HUES6 (cell line): ENCODE measurements at regions not wholly inside any gene's neighbourhood (a gene's known extent, or its start where the extent isn't known, plus 50 kb on each side); places are given as distances from the start of the nearest gene placed in this dataset.

Source experiments
- H3K27ac ChIP-seq: 2 replicates; pipeline ENCODE4 v1.7.0; 2013; ENCODE audit warnings: low read depth, mild to moderate bottlenecking, low read length, inconsistent platforms
- H3K27me3 ChIP-seq: 2 replicates; pipeline ENCODE4 v1.6.1; 2013; ENCODE audit warnings: low read length; ENCODE audit not compliant: control insufficient read depth, insufficient read depth
- H3K36me3 ChIP-seq: 2 replicates; pipeline ENCODE4 v1.6.1; 2013; ENCODE audit warnings: low read length; ENCODE audit not compliant: control insufficient read depth, insufficient read depth
- H3K4me1 ChIP-seq: 2 replicates; pipeline ENCODE4 v1.6.1; 2013; ENCODE audit warnings: low read length; ENCODE audit not compliant: control insufficient read depth, insufficient read depth
- H3K4me3 ChIP-seq: 2 replicates; pipeline ENCODE4 v1.5.1; 2013; ENCODE audit warnings: low read depth, low read length
- H3K9ac ChIP-seq: one replicate; pipeline ENCODE4 v1.6.1; 2013; ENCODE audit warnings: mild to moderate bottlenecking, low read length
- H3K9me3 ChIP-seq: 2 replicates; pipeline ENCODE4 v1.6.1; 2013; ENCODE audit warnings: low read depth, low read length; ENCODE audit not compliant: control insufficient read depth, insufficient read depth

DNA sequence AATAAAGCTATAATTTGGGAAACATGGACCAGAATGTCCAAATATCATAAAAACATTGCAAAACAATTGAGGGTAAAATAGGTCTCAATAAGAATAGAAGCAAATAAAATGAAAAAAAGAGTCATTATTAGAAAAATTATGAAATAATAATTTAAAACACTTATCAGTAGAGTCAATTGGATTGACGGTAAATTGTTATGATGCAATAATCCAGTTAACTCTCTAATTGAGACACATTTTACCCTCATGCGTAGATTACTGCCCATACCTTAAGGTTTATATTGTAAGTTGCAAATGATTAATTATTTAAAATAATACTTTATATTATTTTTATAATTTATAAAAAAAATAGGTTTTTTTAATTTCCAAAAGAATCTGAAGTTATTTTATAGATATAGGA, 73.4 kb upstream of the POU1F1 start:
- H3K9ac ChIP-seq, result no peak overlapping the region
- H3K4me3 ChIP-seq, result no peak overlapping the region
- H3K27ac ChIP-seq, result no peak overlapping the region
- no peaks in the 10 kb centered on the region for H3K36me3 ChIP-seq
- no peaks in the 10 kb centered on the region for H3K4me1 ChIP-seq
- no peaks in the 10 kb centered on the region for H3K27me3 ChIP-seq
- H3K9me3 ChIP-seq, result 0 out of 2 replicates have a peak, but pooled peaks cover 3% of the 10 kb centered on the region

DNA sequence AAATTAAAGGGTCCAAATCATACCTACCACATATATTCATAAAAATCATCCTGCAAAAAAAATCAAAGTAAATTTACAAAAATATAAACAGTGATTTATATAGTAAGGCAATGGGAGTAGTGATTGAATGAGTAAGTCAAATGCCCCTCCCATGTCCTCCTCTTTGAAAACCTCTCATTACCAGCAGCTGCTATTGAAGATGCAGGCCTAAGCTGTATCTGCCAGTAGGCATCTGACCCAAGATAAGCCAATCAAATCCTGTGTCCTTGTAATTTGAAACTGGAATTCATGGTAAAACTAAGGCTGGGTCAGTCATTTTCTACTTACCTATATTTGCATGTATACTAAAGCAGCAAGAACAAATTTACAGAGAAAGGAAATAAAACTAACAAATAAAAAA, 60.4 kb upstream of the POU1F1 start:
- H3K9me3 ChIP-seq, result no peaks in the 10 kb centered on the region
- H3K27me3 ChIP-seq, result no peaks in the 10 kb centered on the region
- no peak overlapping the region for H3K27ac ChIP-seq
- H3K9ac ChIP-seq, result no peak overlapping the region
- no peak overlapping the region for H3K4me3 ChIP-seq
- H3K4me1 ChIP-seq, result no peaks in the 10 kb centered on the region
- no peaks in the 10 kb centered on the region for H3K36me3 ChIP-seq

DNA sequence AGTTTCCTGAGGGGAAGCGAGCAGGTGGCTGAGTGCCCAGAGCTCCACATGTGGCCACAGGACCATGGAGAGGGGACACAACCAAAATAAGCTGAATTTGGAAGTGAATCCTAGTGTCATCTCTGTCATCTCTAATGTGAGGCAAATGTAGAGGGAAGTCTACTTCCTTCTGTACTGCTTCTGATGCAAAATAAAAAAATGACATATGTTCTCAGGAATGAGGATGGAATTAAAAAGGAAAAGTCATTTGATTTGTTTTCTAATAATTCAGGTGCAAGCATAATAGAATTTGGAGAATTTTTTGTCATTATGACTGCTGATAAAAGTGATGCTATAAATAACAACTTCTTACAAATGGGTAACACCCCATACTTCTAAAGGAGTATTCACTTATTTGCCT, 59.5 kb upstream of the POU1F1 start:
- H3K27ac ChIP-seq, result no peak overlapping the region
- H3K9me3 ChIP-seq, result no peaks in the 10 kb centered on the region
- no peaks in the 10 kb centered on the region for H3K36me3 ChIP-seq
- no peak overlapping the region for H3K4me3 ChIP-seq
- H3K9ac ChIP-seq, result no peak overlapping the region
- H3K27me3 ChIP-seq, result no peaks in the 10 kb centered on the region
- H3K4me1 ChIP-seq, result no peaks in the 10 kb centered on the region

DNA sequence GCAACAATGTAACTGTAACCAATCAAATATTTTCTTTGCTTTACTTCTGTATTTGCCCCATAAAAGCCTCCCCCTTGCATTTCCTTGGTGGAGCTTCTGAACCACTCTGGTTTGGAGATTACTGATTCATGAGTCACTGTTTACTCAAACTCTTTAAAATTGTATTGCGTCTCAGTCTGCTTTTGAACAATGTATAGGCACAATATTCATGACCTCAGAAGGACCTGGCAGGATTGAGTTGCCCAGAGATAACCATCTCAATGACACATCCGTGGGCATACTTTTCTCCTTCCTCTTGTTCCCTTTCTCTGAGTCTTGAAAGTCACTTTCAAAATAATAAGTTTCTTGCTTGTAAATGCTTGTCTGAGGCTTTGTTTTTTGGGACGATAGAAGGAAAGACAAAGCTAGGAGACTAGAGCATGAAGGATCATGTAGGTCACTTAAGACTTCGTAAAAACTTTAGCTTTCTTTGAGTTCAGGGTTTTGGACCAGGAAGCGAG, 57.1 kb upstream of the POU1F1 start:
- Histone ChIP-seq H3K4me3 (no peak overlapping the region), H3K27ac (no peak overlapping the region), H3K9ac (no peak overlapping the region), H3K9me3 (no peaks in the 10 kb centered on the region), H3K36me3 (no peaks in the 10 kb centered on the region), H3K4me1 (no peaks in the 10 kb centered on the region), H3K27me3 (no peaks in the 10 kb centered on the region)

DNA sequence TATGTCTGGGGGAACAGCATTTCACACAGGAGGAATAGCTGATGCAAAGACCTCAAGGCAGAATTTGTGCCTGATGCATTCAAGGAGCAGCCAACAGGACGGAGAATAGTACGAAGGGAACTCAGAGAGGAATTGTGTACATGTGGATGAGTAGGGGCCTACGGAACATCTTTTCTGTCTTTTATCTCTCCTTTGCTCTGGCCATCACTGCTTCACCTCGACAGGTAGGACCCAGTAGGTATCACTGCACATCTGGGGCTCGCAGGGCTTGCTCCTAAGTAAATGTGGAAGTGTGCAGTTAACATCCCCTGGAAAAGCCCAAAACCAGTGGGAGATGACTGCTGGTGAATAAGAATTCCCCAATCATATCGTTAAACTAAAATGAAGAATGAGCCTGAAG, 56.4 kb upstream of the POU1F1 start:
- Histone ChIP-seq H3K9me3 (no peaks in the 10 kb centered on the region), H3K4me1 (no peaks in the 10 kb centered on the region), H3K27ac (no peak overlapping the region), H3K9ac (no peak overlapping the region), H3K4me3 (no peak overlapping the region), H3K27me3 (no peaks in the 10 kb centered on the region), H3K36me3 (no peaks in the 10 kb centered on the region)

DNA sequence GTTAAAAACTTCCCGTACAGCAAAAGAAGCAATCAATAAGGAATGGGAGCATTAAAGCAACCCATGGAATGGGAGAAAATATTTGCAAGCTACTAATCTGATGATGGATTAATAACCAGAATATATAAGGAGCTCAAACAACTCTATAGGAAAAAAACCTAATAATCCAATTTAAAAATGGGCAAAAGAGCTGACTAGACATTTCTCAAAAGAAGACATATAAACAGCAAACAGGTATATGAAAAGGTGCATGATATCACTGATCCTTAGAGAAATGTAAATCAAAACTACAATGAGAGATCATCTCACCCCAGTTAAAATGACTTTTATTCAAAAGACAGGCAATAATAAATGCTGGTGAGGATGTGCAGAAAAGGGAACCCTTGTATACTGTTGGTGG, 52.7 kb upstream of the POU1F1 start:
- Histone ChIP-seq H3K4me3 (no peak overlapping the region), H3K4me1 (no peaks in the 10 kb centered on the region), H3K36me3 (no peaks in the 10 kb centered on the region), H3K27ac (no peak overlapping the region), H3K9ac (no peak overlapping the region), H3K9me3 (no peaks in the 10 kb centered on the region), H3K27me3 (no peaks in the 10 kb centered on the region)
